Suppressor macrophage treated with lipopolysaccharide for 4 hours (primary cell): ENCODE measurements at regions not wholly inside any gene's neighbourhood (a gene's known extent, or its start where the extent isn't known, plus 50 kb on each side); places are given as distances from the start of the nearest gene placed in this dataset.

Experiments used
- DNase-seq: peaks from one replicate; pipeline ENCODE4 v3.0.0-alpha.2; 2020

- no peak for DNase-seq
Measured at GRCh38 chr6:15715060-15715459, 52.2 kb upstream of the DTNBP1 start.

- no peak for DNase-seq
Measured at GRCh38 chr6:15714658-15715057, 51.8 kb upstream of the DTNBP1 start.

GRCh38 chr6:15713325-15713724 lies 50.5 kb upstream of the DTNBP1 start:
- DNase-seq, result no peak

- no peak for DNase-seq
Measured at GRCh38 chr6:15712797-15713196, 50.0 kb upstream of the DTNBP1 start.
